ENCODE measurements at regions not wholly inside any gene's neighbourhood (a gene's known extent, or its start where the extent isn't known, plus 50 kb on each side); places are given as distances from the start of the nearest gene placed in this dataset.

- Histone ChIP-seq H3K27me3 (ENCODE audit: insufficient read depth, low read length) (no peaks in the 10 kb centered on the region), H2AFZ (ENCODE audit: low read length, unreplicated experiment) (no peak overlapping the region), H3K4me3 (ENCODE audit: low read depth, low read length) (no peak overlapping the region), H3K79me2 (ENCODE audit: control insufficient read depth, insufficient read depth, low read length, unreplicated experiment) (no peaks in the 10 kb centered on the region), H3K36me3 (ENCODE audit: insufficient read depth, low read length) (no peaks in the 10 kb centered on the region), H3K4me1 (ENCODE audit: control insufficient read depth, insufficient read depth, low read length, unreplicated experiment) (no peaks in the 10 kb centered on the region), H3K27ac (ENCODE audit: low read depth, low read length) (no peak overlapping the region)
These were observed 122.9 kb upstream of the GRIA4 start for GRCh38 chr11:105486929-105487328.

- Histone ChIP-seq H3K36me3 (ENCODE audit: insufficient read depth, low read length) (no peaks in the 10 kb centered on the region), H3K4me1 (ENCODE audit: control insufficient read depth, insufficient read depth, low read length, unreplicated experiment) (peaks cover 17% of the 10 kb centered on the region), H3K4me3 (ENCODE audit: low read depth, low read length) (no peak overlapping the region), H3K79me2 (ENCODE audit: control insufficient read depth, insufficient read depth, low read length, unreplicated experiment) (no peaks in the 10 kb centered on the region), H3K27me3 (ENCODE audit: insufficient read depth, low read length) (no peaks in the 10 kb centered on the region), H2AFZ (ENCODE audit: low read length, unreplicated experiment) (no peak overlapping the region), H3K27ac (ENCODE audit: low read depth, low read length) (no peak overlapping the region)
These were observed 139.9 kb upstream of the GRIA4 start for GRCh38 chr11:105469931-105470330.

DNA sequence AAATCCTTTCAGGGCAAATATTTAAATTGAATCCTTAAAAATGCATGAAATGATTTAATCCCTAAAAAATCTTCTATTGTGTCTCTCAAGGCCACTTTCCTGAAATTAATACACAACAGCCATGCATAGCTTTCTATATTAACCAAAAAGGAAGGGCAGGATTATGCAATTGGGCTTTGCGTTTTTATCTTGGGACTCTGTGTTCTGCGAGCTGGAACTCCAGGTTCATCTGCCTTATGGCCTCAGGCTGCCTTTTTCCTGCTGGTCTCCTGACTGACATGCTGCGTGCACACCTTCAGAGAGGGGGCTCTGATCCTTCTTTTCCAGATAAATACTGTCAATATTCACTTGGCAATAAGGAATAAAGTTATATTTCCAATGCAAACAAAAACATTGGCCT lies 141.7 kb upstream of the GRIA4 start:
- Histone ChIP-seq H2AFZ (ENCODE audit: low read length, unreplicated experiment) (no peak overlapping the region), H3K27me3 (ENCODE audit: insufficient read depth, low read length) (no peaks in the 10 kb centered on the region), H3K27ac (ENCODE audit: low read depth, low read length) (no peak overlapping the region), H3K4me1 (ENCODE audit: control insufficient read depth, insufficient read depth, low read length, unreplicated experiment) (peaks cover 17% of the 10 kb centered on the region), H3K36me3 (ENCODE audit: insufficient read depth, low read length) (no peaks in the 10 kb centered on the region), H3K4me3 (ENCODE audit: low read depth, low read length) (no peak overlapping the region), H3K79me2 (ENCODE audit: control insufficient read depth, insufficient read depth, low read length, unreplicated experiment) (no peaks in the 10 kb centered on the region)

DNA sequence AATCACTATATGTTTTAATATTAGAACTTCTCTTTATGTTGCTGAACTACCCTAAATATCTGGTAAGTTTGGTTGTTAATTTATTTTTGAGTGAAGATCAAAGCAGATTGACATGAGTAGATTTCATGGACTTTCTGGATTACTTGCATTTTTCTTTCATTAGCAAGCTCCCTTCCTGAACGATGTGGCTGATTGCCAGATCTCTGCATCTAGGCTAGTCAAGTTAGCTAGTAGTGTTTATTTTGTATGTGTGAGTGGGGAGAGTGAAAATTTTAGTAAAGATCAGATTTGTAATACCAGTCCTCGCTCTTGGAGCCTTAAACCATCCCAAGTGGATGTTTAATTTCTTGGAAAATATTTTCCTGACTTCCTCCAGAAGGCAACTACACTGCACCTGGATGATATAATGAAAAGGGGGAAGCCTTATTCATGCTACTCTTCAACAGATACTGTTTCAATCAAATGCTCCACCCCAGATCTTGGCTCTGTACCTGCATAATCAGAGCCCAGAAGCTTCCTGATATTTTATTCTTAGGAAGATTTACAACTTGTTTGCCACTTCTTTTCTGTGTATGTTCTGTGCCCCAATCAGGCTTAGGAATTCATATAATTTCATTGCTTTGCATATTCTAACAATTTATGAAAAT lies 143.2 kb upstream of the GRIA4 start:
- H3K79me2 ChIP-seq (ENCODE audit: control insufficient read depth, insufficient read depth, low read length, unreplicated experiment), result no peaks in the 10 kb centered on the region
- no peaks in the 10 kb centered on the region for H3K27me3 ChIP-seq (ENCODE audit: insufficient read depth, low read length)
- H3K4me3 ChIP-seq (ENCODE audit: low read depth, low read length), result no peak overlapping the region
- no peaks in the 10 kb centered on the region for H3K36me3 ChIP-seq (ENCODE audit: insufficient read depth, low read length)
- H3K4me1 ChIP-seq (ENCODE audit: control insufficient read depth, insufficient read depth, low read length, unreplicated experiment), result peaks cover 17% of the 10 kb centered on the region
- H2AFZ ChIP-seq (ENCODE audit: low read length, unreplicated experiment), result no peak overlapping the region
- H3K27ac ChIP-seq (ENCODE audit: low read depth, low read length), result no peak overlapping the region

DNA sequence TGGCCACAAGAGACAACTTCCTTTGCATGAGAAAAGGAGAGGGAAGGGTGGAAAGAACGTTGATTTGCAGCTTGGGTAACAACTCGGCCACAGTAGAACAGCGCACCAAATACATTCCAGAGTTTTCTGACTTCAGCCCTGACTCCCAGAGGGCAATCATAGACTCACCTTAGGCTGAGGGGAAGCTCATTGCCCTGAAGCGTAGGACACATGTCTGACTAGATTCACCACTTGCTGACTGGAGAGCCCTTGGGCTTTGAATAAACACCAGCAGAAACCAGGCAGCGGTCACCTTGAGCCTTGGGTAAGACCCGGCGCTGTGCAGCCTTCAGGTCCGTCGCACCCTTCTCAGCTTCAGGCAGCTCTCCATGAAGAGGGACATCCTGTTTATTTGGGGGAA lies 151.8 kb upstream of the GRIA4 start:
- no peak overlapping the region for H3K4me3 ChIP-seq (ENCODE audit: low read depth, low read length)
- H3K27ac ChIP-seq (ENCODE audit: low read depth, low read length), result no peak overlapping the region
- no peaks in the 10 kb centered on the region for H3K36me3 ChIP-seq (ENCODE audit: insufficient read depth, low read length)
- no peaks in the 10 kb centered on the region for H3K27me3 ChIP-seq (ENCODE audit: insufficient read depth, low read length)
- no peaks in the 10 kb centered on the region for H3K79me2 ChIP-seq (ENCODE audit: control insufficient read depth, insufficient read depth, low read length, unreplicated experiment)
- H2AFZ ChIP-seq (ENCODE audit: low read length, unreplicated experiment), result no peak overlapping the region
- H3K4me1 ChIP-seq (ENCODE audit: control insufficient read depth, insufficient read depth, low read length, unreplicated experiment), result no peaks in the 10 kb centered on the region

DNA sequence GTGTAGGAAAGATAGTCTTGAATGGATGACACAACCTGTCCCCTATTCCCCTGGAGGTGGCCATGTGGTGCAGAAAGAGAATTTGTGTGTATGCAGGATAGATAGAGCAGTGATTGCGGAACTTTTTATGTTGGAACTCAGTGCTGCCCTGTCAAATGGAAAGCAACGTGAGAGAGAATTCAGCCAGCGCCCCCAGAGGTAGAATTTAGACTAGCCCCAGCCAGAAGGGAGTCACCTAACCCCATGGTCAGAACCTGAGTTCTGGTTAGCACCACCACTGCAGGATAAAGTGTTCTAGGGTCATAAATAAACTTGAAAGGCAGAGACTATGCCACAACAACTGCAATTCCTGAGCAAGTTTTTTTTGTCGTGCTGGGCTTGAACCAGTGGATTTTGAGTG lies 152.9 kb upstream of the GRIA4 start:
- H2AFZ ChIP-seq (ENCODE audit: low read length, unreplicated experiment), result no peak overlapping the region
- no peaks in the 10 kb centered on the region for H3K4me1 ChIP-seq (ENCODE audit: control insufficient read depth, insufficient read depth, low read length, unreplicated experiment)
- H3K36me3 ChIP-seq (ENCODE audit: insufficient read depth, low read length), result no peaks in the 10 kb centered on the region
- no peaks in the 10 kb centered on the region for H3K27me3 ChIP-seq (ENCODE audit: insufficient read depth, low read length)
- no peak overlapping the region for H3K4me3 ChIP-seq (ENCODE audit: low read depth, low read length)
- no peaks in the 10 kb centered on the region for H3K79me2 ChIP-seq (ENCODE audit: control insufficient read depth, insufficient read depth, low read length, unreplicated experiment)
- no peak overlapping the region for H3K27ac ChIP-seq (ENCODE audit: low read depth, low read length)

DNA sequence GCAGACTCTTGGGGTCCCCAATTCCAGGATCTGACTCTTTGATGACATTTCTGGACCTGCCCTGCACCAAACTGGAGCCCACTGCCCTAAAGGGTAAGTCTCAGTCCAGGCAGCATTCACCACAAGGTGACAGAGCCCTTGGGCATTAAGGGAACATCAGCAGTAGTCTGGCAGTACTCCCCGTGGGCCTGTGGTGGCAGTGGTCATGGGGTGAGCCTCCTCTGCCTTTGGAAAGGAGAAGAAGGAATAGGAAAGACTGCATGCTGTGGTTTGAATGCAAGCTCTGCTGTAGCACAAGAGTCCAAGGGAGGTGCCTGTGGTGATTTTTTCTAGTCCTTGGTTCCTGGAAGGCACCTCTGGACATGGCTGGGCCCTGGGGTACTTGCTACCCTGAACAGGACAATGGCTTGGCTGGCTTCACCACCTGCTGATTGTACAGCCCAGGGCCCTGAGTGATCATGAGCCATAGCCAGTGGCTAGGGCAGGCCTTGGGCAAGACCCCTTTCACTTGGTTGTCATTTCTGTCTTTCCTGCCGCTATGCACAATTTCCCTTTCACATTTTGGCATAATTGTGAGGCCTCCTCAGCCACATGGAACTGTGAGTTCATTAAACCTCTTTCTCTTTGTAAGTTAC lies 160.7 kb upstream of the GRIA4 start:
- no peaks in the 10 kb centered on the region for H3K4me1 ChIP-seq (ENCODE audit: control insufficient read depth, insufficient read depth, low read length, unreplicated experiment)
- no peaks in the 10 kb centered on the region; the same call in 1 of the 2 replicates for H3K36me3 ChIP-seq (ENCODE audit: insufficient read depth, low read length)
- H3K4me3 ChIP-seq (ENCODE audit: low read depth, low read length), result no peak overlapping the region
- no peak overlapping the region for H3K27ac ChIP-seq (ENCODE audit: low read depth, low read length)
- H3K27me3 ChIP-seq (ENCODE audit: insufficient read depth, low read length), result no peaks in the 10 kb centered on the region
- H3K79me2 ChIP-seq (ENCODE audit: control insufficient read depth, insufficient read depth, low read length, unreplicated experiment), result no peaks in the 10 kb centered on the region
- H2AFZ ChIP-seq (ENCODE audit: low read length, unreplicated experiment), result no peak overlapping the region

DNA sequence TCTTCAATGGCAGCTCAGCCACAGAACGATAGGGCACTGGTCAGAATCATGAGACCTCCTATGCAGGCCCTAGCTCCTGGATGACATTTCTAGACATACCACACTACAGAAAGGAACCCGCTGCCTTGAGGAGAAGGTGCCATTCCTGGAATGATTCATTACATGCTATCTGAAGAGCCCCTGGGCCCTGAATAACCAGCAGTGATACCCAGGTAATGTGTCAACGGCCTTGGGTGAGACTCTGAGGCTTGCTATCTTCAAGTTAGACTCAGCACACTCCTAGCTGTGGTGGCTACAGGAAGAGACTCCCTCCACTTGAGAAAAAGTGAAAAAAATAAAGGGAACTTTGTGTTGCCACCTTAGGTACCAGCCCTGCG lies 161.2 kb upstream of the GRIA4 start:
- H3K4me1 ChIP-seq (ENCODE audit: control insufficient read depth, insufficient read depth, low read length, unreplicated experiment), result no peaks in the 10 kb centered on the region
- no peak overlapping the region for H2AFZ ChIP-seq (ENCODE audit: low read length, unreplicated experiment)
- no peak overlapping the region for H3K4me3 ChIP-seq (ENCODE audit: low read depth, low read length)
- H3K27ac ChIP-seq (ENCODE audit: low read depth, low read length), result no peak overlapping the region
- H3K27me3 ChIP-seq (ENCODE audit: insufficient read depth, low read length), result no peaks in the 10 kb centered on the region
- no peaks in the 10 kb centered on the region for H3K79me2 ChIP-seq (ENCODE audit: control insufficient read depth, insufficient read depth, low read length, unreplicated experiment)
- H3K36me3 ChIP-seq (ENCODE audit: insufficient read depth, low read length), result no peaks in the 10 kb centered on the region; the same call in 1 of the 2 replicates

- Histone ChIP-seq H2AFZ (ENCODE audit: low read length, unreplicated experiment) (no peak overlapping the region), H3K79me2 (ENCODE audit: control insufficient read depth, insufficient read depth, low read length, unreplicated experiment) (no peaks in the 10 kb centered on the region), H3K27ac (ENCODE audit: low read depth, low read length) (no peak overlapping the region), H3K36me3 (ENCODE audit: insufficient read depth, low read length) (no peaks in the 10 kb centered on the region; the same call in 1 of the 2 replicates), H3K4me1 (ENCODE audit: control insufficient read depth, insufficient read depth, low read length, unreplicated experiment) (no peaks in the 10 kb centered on the region), H3K4me3 (ENCODE audit: low read depth, low read length) (no peak overlapping the region), H3K27me3 (ENCODE audit: insufficient read depth, low read length) (no peaks in the 10 kb centered on the region)
These were observed 161.8 kb upstream of the GRIA4 start for GRCh38 chr11:105447936-105448702.

DNA sequence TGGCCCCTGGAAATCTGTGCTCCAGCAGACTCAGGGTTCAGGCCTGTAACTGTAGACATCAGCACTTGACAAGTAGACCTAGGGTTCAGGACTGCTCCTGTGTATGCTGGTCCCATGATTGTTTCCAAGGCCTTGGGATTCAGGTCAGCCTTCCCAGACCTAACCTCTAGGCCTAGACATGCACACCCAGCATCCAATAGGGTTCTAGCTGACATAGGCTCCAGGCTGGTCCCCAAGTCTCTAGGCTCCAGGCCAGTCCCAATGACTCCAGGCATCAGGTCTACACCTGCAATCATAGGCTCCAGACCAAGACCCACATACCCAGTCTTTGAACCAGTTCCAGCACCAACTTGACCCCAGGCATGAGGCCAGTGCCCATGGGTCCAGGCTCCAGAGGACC lies 166.2 kb upstream of the GRIA4 start:
- Histone ChIP-seq H3K4me3 (ENCODE audit: low read depth, low read length) (no peak overlapping the region), H3K36me3 (ENCODE audit: insufficient read depth, low read length) (no peaks in the 10 kb centered on the region; the same call in 1 of the 2 replicates), H3K79me2 (ENCODE audit: control insufficient read depth, insufficient read depth, low read length, unreplicated experiment) (no peaks in the 10 kb centered on the region), H3K27ac (ENCODE audit: low read depth, low read length) (no peak overlapping the region), H2AFZ (ENCODE audit: low read length, unreplicated experiment) (no peak overlapping the region), H3K4me1 (ENCODE audit: control insufficient read depth, insufficient read depth, low read length, unreplicated experiment) (no peaks in the 10 kb centered on the region), H3K27me3 (ENCODE audit: insufficient read depth, low read length) (no peaks in the 10 kb centered on the region)

All from ACC112 (cell line).